Body of pancreas (tissue), 4 donors: ENCODE measurements at regions not wholly inside any gene's neighbourhood (a gene's known extent, or its start where the extent isn't known, plus 50 kb on each side); places are given as distances from the start of the nearest gene placed in this dataset.

Experiments
- POLR2A ChIP-seq, 3 donors: fragments of 450-650 bp; IDR thresholded peaks; one replicate each; pipeline ENCODE4 v1.6.1; 2016; ENCODE audit warnings: antibody characterized with exemption in 3 of 3, mild to moderate bottlenecking in 2 of 3
- TF ChIP-seq, protein P1 (sequence below), 7 experiments: fragments of 450-650 bp in 4 of 7; fragments of 200-600 bp in 3 of 7; sonication (generic) in 3 of 7; IDR thresholded peaks; one replicate each; pipeline ENCODE4 v1.5.1; 2016 to 2019; ENCODE audit warnings: antibody characterized with exemption in 7 of 7

DNA sequence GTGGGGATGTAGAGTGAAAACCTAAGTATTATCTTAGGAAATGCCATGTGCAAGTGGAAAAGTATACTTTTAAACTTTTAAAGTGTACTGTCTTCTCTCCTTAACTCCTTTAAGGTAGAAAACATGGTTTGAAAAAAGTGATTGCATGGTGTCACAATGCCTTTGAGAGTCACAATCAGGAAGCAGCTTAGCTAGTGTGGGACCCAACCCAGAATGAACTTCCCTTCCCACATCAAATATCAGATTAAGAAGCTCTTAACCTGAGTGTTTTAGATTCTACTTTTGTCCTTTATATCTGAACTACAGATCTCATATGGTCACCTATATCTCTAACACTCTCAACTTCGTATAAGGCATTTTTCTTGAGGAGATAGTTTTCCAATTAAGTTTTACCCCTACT, 266.6 kb downstream of the KDM5D start:
- TF ChIP-seq POLR2A (IDR thresholded peaks at IDR 0.05) = no peak
- TF ChIP-seq, protein P1, sequence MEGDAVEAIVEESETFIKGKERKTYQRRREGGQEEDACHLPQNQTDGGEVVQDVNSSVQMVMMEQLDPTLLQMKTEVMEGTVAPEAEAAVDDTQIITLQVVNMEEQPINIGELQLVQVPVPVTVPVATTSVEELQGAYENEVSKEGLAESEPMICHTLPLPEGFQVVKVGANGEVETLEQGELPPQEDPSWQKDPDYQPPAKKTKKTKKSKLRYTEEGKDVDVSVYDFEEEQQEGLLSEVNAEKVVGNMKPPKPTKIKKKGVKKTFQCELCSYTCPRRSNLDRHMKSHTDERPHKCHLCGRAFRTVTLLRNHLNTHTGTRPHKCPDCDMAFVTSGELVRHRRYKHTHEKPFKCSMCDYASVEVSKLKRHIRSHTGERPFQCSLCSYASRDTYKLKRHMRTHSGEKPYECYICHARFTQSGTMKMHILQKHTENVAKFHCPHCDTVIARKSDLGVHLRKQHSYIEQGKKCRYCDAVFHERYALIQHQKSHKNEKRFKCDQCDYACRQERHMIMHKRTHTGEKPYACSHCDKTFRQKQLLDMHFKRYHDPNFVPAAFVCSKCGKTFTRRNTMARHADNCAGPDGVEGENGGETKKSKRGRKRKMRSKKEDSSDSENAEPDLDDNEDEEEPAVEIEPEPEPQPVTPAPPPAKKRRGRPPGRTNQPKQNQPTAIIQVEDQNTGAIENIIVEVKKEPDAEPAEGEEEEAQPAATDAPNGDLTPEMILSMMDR (IDR thresholded peaks at IDR 0.05) = no peak
